Neural crest cell (in vitro differentiated cells): ENCODE measurements at regions not wholly inside any gene's neighbourhood (a gene's known extent, or its start where the extent isn't known, plus 50 kb on each side); places are given as distances from the start of the nearest gene placed in this dataset.

Experiments used
- DNase-seq: peaks from one replicate; pipeline ENCODE4 v3.0.0; 2021; ENCODE audit warnings: low read depth, mixed read lengths, low spot score
- H3K27ac Mint-ChIP-seq: one replicate; pipeline ENCODE4 v1.8.0; 2021; ENCODE audit warnings: mild to moderate bottlenecking, mixed read lengths; ENCODE audit not compliant: unreplicated experiment
- H3K27me3 Mint-ChIP-seq: 2 replicates; pipeline ENCODE4 v1.8.0; 2021; ENCODE audit warnings: low read depth, mild to moderate bottlenecking, mixed read lengths
- H3K36me3 Mint-ChIP-seq: 2 replicates; pipeline ENCODE4 v1.8.0; 2021; ENCODE audit warnings: low read depth, mild to moderate bottlenecking, mixed read lengths
- H3K4me1 Mint-ChIP-seq: 2 replicates; pipeline ENCODE4 v1.8.0; 2021; ENCODE audit warnings: mixed read lengths
- H3K4me3 Mint-ChIP-seq: one replicate; pipeline ENCODE4 v1.8.0; 2021; ENCODE audit warnings: mild to moderate bottlenecking, mixed read lengths
- H3K9me3 Mint-ChIP-seq: 2 replicates; pipeline ENCODE4 v1.8.0; 2021; ENCODE audit warnings: mixed read lengths
- TF ChIP-seq, protein P1 (sequence below): fragments of 200-600 bp; sonication (generic); conservative IDR thresholded peaks from 2 replicates; pipeline ENCODE4 v1.5.0; 2021; ENCODE audit warnings: antibody characterized with exemption, mild to moderate bottlenecking

GRCh38 chr2:14261771-14262170, 370.7 kb upstream of the LRATD1 start:
- H3K36me3 Mint-ChIP-seq: no peaks in the 10 kb centered on the region
- no peak overlapping the region for H3K27ac Mint-ChIP-seq
- no peaks in the 10 kb centered on the region for H3K9me3 Mint-ChIP-seq
- no peak overlapping the region for H3K4me3 Mint-ChIP-seq
- TF ChIP-seq, protein P1, sequence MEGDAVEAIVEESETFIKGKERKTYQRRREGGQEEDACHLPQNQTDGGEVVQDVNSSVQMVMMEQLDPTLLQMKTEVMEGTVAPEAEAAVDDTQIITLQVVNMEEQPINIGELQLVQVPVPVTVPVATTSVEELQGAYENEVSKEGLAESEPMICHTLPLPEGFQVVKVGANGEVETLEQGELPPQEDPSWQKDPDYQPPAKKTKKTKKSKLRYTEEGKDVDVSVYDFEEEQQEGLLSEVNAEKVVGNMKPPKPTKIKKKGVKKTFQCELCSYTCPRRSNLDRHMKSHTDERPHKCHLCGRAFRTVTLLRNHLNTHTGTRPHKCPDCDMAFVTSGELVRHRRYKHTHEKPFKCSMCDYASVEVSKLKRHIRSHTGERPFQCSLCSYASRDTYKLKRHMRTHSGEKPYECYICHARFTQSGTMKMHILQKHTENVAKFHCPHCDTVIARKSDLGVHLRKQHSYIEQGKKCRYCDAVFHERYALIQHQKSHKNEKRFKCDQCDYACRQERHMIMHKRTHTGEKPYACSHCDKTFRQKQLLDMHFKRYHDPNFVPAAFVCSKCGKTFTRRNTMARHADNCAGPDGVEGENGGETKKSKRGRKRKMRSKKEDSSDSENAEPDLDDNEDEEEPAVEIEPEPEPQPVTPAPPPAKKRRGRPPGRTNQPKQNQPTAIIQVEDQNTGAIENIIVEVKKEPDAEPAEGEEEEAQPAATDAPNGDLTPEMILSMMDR: no peak
- no peaks in the 10 kb centered on the region for H3K4me1 Mint-ChIP-seq
- DNase-seq: no peak
- H3K27me3 Mint-ChIP-seq: no peaks in the 10 kb centered on the region

- no peak for DNase-seq
- H3K4me3 Mint-ChIP-seq: no peak overlapping the region
- no peaks in the 10 kb centered on the region for H3K4me1 Mint-ChIP-seq
- no peaks in the 10 kb centered on the region for H3K9me3 Mint-ChIP-seq
- H3K27ac Mint-ChIP-seq: no peak overlapping the region
- H3K27me3 Mint-ChIP-seq: no peaks in the 10 kb centered on the region
- TF ChIP-seq, protein P1: no peak
- no peaks in the 10 kb centered on the region for H3K36me3 Mint-ChIP-seq
Observed at GRCh38 chr2:14263053-14263452, 369.5 kb upstream of the LRATD1 start.

GRCh38 chr2:14270036-14270582, 362.4 kb upstream of the LRATD1 start:
- TF ChIP-seq, protein P1: no peak
- no peak overlapping the region for H3K4me3 Mint-ChIP-seq
- no peak for DNase-seq
- no peaks in the 10 kb centered on the region for H3K36me3 Mint-ChIP-seq
- H3K27me3 Mint-ChIP-seq: no peaks in the 10 kb centered on the region
- H3K9me3 Mint-ChIP-seq: peaks cover 6% of the 10 kb centered on the region
- no peaks in the 10 kb centered on the region for H3K4me1 Mint-ChIP-seq
- H3K27ac Mint-ChIP-seq: no peak overlapping the region

- Mint-ChIP-seq H3K4me1 (no peaks in the 10 kb centered on the region), H3K27ac (no peak overlapping the region), H3K9me3 (peaks cover 7% of the 10 kb centered on the region), H3K4me3 (no peak overlapping the region), H3K36me3 (no peaks in the 10 kb centered on the region), H3K27me3 (no peaks in the 10 kb centered on the region)
- TF ChIP-seq, protein P1: no peak
- no peak for DNase-seq
Observed at GRCh38 chr2:14272396-14273075, 360.0 kb upstream of the LRATD1 start.

DNA sequence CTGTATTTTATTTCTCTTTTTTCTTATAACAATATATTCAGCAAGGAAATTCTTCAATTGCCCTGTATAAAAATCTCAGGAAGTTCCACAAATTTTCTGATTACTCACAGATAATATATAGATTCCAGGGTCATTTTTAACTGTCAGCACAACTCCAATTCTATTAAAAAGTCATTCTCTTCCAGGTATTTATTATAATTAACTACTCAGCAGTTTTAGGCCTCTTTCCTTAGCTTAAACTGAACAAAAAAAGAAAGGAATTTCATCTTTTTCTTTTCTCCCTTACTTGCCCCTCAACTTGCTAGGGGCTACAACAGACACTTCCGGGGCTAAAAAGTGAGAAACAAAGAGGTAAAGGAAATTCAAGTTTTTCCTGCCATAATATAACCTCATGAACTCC, 358.9 kb upstream of the LRATD1 start:
- TF ChIP-seq, protein P1: no peak
- H3K4me3 Mint-ChIP-seq: no peak overlapping the region
- no peaks in the 10 kb centered on the region for H3K36me3 Mint-ChIP-seq
- H3K27ac Mint-ChIP-seq: no peak overlapping the region
- H3K27me3 Mint-ChIP-seq: no peaks in the 10 kb centered on the region
- no peaks in the 10 kb centered on the region for H3K4me1 Mint-ChIP-seq
- DNase-seq: no peak
- peaks cover 12% of the 10 kb centered on the region for H3K9me3 Mint-ChIP-seq
